NK-92 (cell line): ENCODE measurements at regions not wholly inside any gene's neighbourhood (a gene's known extent, or its start where the extent isn't known, plus 50 kb on each side); places are given as distances from the start of the nearest gene placed in this dataset.

Experiments used
- DNase-seq: peaks from one replicate; lab custom pipeline; 2025; ENCODE audit not compliant: unreplicated experiment; lab: John Stamatoyannopoulos, UW

DNA sequence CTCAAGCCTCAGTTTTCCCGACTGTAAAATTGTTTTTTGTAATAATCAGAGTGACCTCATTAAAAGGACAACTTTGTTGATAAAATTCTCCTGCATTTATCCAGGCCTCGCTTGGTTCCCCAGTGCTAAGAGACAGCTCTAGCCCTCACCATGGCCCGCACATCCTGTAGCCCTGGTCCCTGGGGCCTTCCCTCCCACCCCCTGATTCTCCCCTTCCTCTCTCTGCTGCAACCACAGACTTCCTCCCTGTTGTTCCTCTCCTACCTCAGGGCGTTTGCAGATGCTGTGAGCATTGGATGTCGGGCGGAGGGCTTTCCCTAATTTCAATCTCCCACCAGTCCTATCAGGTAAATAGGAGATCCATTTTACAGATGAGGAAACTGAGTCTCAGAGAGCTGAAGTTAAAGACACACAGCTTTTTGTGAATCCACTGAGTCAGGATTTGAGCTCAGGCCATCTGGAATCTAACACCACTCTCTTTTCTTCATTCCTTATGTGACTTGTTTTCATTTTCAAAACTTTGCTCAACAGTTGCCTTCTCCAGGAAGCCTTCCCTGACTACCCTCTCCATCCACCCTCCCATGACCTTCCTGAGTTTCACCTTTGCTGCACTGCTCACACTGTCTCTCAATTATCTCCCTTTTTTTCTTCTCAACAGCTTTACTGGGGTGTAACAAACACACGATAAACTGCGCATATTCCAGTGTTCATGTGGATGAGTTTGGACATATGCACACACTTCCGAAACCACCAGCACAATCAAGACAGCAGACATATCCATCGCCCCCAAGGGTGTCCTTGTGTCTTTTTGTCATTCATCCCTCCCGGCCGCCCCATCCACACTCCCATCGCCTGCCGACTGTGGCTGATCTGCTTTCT, 107.1 kb downstream of the CEBPB start:
- DNase-seq, result no peak

DNA sequence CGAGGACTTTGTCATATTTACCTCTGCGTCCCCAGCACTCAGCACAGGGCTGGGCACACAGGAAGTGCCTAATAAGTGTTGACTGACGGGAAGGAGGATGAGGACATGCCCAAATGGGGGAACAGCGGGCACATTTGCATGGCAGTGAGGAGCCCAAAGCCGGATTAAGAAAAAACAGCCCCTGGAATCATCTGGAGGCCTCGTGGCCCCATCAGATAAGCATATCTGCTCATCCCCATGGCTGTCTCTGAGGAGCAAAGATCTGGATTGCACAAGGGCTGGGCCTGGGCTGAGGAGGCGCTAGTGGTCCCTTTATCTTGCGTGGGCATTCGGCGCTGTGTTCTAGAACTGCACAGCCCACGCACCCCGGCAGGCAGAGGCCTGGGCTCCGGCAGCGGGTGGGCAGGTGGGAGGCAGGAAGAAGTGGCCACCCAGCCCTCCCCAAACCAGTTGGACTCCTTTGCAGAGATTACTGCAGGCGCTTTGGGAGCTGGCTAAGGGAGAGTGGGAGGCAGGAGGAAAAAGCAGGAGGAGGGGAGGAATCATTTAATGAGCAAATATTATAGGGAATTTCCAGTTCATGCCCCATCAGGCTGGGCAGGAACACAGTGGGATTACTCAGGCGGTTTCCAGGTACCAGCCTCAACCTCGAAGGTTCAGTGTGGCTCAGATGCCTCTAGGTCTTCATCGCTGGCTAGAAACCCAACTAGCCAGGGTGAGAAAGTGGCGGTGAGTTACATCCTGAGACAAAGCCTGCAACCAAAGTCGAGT, 108.1 kb downstream of the CEBPB start:
- DNase-seq, result no peak

DNA sequence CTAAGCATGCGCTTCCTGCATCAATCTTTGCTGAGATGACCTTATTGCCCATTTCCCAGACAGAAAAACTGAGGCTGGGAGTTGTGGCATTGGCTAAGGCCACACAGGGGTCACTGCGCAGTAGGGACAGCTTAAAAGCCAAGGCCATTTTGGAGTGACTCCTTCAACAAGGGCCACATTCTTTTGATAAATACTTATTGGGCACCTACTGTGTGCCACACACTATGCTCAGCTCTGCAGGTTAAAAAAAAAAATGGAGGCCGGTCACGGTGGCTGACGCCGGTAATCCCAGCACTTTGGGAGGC, 108.6 kb downstream of the CEBPB start:
- no peak for DNase-seq

DNA sequence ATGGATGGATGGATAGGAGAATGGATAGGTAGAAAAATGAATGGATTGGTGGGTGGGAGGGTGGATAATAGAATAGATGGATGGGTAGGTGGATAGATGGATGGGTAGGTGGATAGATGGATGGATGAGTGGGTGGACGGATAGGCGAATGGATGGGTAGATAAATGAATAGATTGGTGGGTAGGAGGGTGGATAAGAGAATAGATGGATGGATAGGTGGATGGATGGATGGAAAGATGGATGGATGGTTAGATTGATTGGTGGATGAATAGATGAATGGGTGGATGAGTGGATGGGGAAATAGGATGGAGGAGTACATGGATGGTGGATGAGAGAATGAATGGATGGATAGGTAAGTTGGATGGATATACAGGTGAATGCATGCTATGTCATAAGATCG, 110.5 kb downstream of the CEBPB start:
- no peak for DNase-seq

DNA sequence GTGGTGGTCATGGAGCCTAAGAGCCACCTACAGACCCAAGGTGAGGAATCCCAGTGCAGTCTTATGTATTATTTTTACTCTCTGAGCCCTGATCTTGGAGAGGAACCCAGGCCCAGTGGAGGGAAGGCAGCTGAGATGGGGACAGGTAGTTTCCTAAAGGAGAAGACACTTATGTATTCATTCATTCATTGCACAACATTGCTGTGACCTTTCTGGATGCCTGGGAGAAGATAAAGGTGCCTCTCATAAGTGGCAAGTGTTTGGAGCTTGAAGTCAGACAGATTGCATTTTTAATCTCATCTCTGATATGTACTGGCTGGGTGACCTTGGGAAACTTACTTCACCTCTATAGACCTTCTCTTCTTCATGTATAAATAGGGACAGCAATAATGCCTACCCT, 111.1 kb downstream of the CEBPB start:
- DNase-seq, result no peak

DNA sequence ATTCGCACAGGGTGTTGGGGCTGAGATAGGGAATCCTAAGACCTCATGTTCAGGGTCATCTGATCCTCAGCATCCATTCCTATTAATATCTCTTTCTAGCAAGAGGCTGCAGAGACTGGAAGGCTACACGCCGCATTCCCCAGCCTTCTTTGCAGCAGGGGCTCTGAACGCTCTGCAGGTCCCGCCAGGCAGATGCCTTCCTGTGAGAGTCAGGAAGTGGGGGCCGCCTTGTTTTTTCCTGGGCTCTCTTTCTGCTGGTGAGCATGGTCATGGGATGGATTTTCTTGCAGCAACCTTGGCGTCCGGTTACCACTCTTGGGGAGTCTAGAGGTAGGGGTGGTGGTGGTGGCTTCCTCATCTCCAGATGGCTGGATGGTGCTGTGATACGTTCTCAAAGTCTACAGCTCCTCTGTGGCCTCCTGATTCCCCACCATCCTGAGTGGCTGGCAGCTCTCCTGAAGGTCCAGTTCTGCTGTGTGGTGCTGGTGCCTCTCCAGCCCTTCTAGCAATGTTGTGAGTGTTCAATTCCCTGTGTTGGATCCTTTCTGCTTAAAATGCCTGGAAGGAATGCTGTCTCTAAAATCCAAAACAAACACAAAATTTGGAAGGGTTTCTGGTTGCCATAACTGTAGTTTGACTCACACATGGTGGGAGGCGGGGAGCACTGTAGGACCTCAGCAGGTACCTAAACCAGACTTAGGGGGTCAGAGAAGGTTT, 111.9 kb downstream of the CEBPB start:
- DNase-seq, result no peak

DNA sequence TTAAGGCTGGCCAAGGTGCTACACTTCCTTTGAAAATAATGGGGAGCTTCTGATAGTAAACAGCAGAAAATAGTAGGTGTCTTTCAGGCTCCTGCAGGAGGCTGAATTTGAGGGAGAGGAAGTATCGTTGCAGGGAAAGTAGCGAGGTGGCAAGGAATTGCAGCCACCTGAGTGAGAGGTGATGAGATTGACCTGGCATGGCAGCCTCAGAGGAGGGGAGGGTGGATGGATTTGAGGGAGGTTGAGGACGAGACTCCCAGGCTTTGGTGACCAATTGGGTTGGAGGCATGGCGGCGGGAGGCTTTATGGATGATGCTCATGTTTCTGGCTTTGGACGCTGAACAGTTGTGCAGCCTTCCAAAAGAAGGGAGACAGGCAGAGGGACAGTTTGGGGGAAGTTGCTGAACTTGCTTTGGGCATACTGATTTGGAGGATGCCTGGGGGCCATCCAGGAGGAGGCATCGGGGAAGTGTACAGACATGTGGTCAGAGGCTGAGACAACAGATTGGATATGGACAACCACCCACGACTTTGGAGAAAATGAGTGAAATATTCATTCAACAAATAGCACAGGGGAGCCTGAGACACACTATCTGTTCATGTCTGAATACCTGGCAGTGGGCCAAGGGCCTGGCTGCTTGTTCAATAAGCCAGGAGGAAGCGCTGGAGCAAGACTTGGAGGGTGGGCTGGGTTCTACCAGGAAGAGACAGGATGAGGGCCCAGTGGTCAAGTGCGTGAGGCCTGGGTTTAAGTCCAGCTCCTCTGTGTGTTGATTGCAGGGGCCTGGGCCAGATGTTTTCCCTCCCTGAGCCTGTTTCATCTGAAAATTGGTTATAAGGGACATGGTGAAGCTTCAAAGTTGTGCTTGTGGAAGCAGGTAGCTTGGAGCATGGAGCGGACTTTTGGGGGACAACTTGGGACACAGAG, 113.2 kb downstream of the CEBPB start:
- DNase-seq, result no peak

DNA sequence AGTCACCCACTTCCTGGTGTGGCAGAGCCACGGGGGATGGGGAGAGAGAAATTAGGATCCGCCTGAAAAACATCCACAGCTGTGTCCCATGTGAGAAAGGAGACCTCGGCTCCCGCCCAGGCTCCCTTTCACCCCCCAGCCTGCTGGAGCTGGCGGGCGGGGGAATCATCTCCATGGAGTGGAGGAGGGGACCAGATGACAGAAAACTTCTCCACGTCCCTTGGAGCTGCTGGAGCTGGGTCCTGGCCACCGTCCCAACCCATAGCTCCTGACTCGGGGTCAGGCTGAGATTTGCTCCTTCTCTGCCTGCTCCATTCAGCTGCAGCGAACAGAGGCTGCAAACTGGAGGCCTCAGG, 113.8 kb downstream of the CEBPB start:
- no peak for DNase-seq

DNA sequence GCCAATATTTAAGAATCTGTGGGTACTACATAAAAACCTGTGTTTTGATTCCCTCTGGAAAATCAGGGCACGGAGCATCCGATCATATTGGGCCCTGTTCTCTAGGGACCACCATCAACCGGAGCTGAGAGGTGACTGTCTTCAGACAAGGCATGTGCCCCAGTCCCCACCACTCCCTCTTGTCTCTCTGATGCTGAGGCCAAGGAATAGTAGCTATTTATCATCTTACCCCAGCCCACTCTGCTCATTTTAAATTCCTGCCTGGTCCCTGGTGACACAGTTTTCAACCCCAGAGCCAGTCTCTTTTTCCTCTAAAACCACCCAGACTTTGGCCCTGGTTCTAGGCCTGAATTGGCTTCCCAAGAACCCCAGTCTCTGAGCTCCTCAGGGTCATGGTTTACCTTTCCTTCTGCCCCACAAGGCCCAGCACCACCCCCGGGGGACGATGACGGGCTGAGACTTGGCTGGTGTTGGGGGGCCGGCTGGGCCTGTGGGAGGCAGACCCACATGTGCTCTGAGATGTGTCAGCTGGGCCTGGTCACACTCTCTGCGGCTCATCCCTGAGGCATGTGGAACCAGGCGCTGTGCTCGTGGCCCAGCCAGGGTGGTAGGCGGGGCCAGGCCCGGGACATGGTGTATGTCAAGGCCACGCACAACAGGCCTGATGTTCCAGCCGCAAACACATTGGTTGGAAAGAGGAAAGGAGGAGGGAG, 114.4 kb downstream of the CEBPB start:
- DNase-seq, result no peak

DNA sequence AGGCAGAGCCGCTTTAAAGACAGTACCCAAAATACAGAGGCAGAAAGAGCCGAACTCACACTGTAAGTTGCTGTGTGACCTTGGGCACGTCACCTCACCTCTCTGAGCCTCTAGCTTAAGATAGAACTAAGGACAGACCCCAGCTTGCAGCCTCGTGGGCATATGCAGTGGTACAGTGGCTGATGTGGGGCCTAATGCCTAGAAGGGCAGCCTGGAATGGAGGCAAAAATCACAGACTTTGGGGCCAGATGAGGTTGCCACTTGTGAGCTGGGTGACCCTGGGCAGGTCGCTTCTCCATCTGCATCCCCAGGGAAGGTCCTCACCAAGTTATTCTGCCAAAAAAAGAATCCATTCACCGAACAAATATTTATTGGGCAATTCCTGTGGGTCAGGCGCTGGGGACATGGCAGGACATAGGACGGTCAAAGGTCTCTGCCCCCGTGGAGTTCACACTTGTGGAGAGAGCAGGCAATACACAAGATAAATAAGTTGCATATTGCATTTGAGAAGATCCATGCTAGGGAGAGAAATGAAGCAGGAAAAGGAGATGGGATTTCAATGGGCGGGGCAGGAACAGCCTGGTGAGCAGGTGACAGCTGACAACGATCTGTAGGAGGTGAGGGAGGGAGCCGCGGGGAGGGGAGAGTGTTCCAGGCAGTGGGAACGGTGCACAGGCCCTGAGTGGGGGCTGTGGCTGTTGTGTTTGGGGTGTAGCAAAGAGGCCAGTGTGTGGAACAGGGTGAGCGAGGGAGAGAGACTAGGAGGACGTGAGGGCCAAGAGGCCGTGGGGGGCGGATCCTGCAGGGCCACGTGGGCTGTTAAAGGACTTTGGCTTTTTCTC, 115.2 kb downstream of the CEBPB start:
- no peak for DNase-seq

DNA sequence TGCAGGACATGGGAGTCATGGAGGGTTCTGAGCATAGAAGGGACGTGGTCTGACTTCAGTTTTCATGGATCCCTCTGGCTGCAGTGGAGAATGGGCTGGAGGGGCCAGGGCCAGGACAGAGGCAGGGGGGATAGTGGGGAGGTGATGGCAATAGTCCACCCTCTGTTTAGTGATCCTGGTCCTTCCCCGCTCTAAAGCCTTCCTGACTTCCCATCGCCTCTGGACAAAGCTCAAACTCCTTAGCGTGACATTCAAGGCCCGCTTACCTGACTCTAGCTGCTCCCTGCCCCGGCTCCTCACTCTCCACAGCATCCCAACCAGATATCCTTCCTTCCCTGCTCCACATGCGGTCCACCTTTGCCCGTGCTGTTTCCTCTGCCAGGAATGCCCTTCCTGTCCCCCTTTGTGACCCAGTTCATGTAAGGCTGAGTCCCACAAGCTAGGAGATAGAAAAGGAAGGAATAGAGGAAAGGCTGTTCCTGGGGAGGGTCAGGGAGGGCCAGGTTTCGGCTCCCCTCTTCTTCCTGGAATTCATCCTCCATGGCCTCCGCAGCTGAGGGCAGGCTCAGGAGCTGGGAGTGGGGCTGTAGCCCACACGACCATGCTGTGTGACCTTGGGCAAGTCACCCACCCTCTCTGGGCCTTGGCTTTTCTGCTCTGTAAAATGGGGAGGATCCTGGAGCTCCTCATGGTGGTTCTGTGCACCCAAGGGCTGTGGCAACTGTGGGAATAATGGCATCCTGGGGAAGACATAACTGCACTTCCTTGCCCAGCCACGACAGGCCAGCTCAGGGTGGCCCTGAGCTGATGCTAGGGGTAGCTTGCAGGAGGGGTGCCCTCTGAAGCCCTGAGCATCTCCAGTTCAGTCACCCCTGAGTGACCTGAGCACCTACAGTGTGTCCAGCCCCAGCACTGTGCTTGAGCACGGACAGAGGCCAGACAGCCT, 116.1 kb downstream of the CEBPB start:
- no peak for DNase-seq

DNA sequence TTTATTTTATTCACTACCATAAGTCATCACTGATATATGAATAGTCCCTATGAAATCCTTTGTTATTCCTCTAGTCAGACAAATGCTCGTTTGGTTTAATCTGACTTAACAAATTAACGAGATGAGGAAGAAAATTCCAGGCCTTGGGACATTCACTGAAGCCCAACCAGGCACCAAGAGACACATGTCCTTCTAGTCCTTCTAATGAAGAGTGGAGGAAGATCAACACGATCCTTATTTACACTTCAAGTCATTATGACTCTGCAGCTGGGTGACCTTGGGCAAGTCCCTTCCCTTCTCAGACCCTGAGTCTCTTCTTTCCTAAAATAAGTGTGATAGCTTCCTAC, 117.5 kb downstream of the CEBPB start:
- DNase-seq, result no peak

DNA sequence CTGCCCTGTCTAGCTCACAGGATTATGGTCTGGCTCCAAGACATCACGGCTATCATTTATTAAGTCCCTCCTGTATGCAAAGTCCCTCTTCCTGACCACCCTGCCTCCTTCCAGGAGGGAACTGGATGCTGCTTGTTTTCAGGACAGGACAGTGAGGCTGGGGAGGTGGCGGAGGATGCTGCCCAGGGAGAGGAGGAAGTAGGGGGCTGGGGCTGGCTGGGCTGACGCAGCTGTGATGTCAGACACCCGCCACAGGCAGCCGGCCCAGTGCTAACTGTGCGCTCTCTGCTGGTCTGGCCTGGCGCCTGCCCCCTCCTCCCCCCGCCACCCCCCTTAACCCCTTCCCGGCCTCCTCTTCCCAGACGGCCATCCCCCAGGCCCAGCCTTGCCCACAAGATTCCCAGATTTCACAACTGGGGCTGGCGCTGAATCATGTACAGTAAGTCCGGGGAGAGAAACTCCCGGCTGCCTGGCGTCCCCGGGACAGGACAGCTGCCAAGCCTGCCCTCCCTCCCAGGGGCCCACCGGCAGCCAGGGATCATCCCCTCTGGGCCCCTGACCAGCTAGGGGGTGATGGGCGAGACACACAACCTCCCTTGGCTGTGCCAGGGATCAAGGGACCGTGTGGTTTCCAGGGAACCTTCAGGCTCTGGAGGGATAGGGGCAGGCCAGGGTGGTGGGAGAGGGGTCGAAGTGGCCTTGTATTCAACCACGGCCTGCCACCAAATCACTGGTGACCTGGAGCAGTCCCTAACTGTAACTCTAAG, 118.1 kb downstream of the CEBPB start:
- DNase-seq, result no peak

DNA sequence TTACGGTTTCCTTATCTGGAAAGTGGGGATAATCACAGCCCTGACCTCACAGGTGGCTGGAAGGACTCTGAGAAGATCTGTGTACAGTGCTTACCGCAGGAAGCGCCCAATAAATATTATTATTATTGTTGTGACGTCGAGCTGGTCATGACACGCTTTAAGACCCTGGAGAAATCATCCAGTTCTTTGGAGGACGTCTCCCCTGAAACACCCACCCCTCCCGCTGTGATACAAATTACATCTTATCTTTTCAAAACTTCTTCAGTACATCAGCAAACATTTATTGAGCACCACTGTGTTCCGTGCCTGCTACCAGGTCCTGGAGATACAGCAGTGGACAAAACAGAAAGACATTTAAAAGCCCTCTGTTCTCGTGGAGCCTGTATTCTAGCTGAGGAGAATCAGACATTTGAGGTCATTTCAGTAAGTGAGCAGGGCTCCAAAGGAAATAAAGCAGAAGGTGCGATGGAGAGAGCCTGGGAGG, 118.7 kb downstream of the CEBPB start:
- DNase-seq, result no peak

DNA sequence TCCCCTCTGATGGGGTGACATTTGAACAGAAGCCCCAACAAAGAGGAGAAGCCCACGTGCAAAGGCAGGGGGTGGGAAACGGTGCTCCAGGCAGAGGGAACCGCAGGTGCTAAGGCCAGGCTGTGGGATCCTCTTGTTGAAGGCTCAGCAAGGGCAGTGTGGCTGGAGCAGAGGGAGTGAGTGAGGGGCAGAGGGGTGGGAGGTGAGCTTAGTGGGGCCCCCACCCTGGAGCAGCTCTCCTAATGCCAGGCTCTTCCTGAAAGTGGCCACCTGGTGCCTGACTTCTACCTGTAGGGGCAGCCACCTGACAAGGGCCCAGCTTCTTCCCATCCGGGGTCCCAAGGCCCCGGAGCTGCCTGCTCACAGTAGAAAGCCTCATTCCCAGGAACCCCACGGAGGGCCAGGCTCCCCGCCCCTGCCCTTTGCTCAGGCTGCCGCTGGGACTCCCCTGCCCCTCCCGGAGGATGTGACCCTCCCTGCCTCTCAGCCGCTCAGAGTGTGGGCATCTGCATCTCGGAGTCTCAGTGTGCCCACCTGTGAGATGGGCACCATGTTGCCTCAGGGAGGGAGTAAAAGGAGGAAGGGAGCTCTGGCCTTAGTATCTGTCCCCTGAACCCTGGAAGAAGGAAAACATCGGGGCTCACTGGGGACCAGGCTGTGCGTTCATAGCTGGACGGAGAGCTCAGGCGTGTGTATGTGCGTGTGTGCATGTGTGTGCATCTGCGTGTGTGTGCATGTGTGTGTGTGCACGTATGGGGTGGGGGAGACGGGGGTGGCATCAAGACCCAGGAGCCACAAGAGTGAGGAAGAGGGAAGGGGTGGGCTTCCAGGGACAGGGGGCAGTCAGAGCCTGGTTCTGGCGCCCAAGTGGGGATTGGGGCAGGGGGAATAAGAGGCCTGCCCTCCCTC, 119.4 kb downstream of the CEBPB start:
- DNase-seq, result no peak

DNA sequence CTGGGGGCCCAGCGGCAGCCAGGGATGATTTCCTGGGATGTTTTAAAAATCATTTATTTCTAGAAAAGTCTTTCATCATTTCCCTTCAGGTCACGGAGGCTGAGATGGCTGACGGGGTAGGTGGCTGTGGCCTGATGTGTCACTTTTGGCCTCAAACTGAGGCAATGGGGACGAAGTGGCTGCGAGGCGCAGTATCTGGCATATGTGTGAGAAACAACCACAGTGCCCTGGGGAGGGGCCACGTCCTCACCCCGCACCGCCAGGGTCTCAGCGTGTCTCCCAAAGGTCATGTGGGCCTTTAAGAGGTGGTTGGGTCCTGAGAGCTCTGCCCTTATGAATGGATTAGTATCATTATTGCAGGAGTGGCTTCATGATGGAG, 120.0 kb downstream of the CEBPB start:
- no peak for DNase-seq
